SU-DHL-6 (cell line): ENCODE measurements at regions not wholly inside any gene's neighbourhood (a gene's known extent, or its start where the extent isn't known, plus 50 kb on each side); places are given as distances from the start of the nearest gene placed in this dataset.

Experiments
- EZH2phosphoT487 ChIP-seq: fragments of 200-600 bp; sonication (generic), shearing (Covaris generic); conservative IDR thresholded peaks from 2 replicates; pipeline ENCODE4 v1.6.1; 2018; ENCODE audit warnings: mild to moderate bottlenecking, antibody characterized with exemption, low read length, moderate library complexity, mixed read lengths
- TF ChIP-seq, protein P1 (sequence below): fragments of 200-600 bp; sonication (generic); IDR thresholded peaks from one replicate; pipeline ENCODE4 v1.5.1; 2017; ENCODE audit warnings: antibody characterized with exemption, mild to moderate bottlenecking, low read length, moderate library complexity; ENCODE audit not compliant: insufficient read depth, poor library complexity, severe bottlenecking

GRCh38 chr2:235238537-235238936 lies 255.3 kb upstream of the AGAP1 start:
- TF ChIP-seq, protein P1, sequence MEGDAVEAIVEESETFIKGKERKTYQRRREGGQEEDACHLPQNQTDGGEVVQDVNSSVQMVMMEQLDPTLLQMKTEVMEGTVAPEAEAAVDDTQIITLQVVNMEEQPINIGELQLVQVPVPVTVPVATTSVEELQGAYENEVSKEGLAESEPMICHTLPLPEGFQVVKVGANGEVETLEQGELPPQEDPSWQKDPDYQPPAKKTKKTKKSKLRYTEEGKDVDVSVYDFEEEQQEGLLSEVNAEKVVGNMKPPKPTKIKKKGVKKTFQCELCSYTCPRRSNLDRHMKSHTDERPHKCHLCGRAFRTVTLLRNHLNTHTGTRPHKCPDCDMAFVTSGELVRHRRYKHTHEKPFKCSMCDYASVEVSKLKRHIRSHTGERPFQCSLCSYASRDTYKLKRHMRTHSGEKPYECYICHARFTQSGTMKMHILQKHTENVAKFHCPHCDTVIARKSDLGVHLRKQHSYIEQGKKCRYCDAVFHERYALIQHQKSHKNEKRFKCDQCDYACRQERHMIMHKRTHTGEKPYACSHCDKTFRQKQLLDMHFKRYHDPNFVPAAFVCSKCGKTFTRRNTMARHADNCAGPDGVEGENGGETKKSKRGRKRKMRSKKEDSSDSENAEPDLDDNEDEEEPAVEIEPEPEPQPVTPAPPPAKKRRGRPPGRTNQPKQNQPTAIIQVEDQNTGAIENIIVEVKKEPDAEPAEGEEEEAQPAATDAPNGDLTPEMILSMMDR, result no peak
- TF ChIP-seq EZH2phosphoT487, result no peak
